ENCODE measurements at regions not wholly inside any gene's neighbourhood (a gene's known extent, or its start where the extent isn't known, plus 50 kb on each side); places are given as distances from the start of the nearest gene placed in this dataset.

DNA sequence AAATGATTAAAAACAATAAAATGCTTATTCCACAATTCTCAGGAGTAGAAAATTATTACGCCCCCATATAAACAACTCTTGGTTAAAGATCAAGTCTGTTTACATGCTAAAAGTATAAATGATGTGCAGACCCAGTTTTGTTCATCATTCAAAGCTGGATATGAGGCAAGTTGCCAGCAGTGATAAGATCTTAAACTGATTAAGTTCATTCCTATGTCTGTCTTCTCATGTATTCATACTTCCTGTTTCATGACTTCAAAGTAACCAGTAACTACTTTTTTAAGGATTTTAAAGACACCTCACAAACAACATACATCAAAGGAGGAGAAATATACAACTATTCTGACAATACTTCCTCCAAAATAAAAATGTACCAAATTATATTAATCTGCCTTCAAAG lies 55.0 kb upstream of the ARHGAP32 start:
- DNase-seq (ENCODE audit: low read depth in 1 of 2, low spot score in 2 of 2) (no peak), FAIRE-seq (no peak)
- Histone ChIP-seq H3K27ac (ENCODE audit: low read depth, low read length) (no peak overlapping the region), H4K8ac (ENCODE audit: extremely low read depth, insufficient read depth, low read length) (no peak overlapping the region), H2AFZ (ENCODE audit: low read length) (no peak overlapping the region), H3K18ac (ENCODE audit: extremely low read depth, low read length) (no peak overlapping the region), H3K4me1 (replicated peaks in 1 of 4; ENCODE audit: control insufficient read depth in 3 of 4, insufficient read depth in 4 of 4, low read length in 3 of 4) (peaks cover 0 to 7% (median 4%) of the 10 kb centered on the region in 4 experiments; a peak in 3 of 7 replicates), H3K4me2 (ENCODE audit: insufficient read depth in 1 of 2, low read depth in 2 of 2, low read length in 2 of 2) (no peak overlapping the region), H2BK20ac (ENCODE audit: low read length) (no peak overlapping the region), H2AK5ac (ENCODE audit: low read depth, low read length) (no peak overlapping the region), H2BK12ac (ENCODE audit: low read depth, low read length) (no peak overlapping the region), H3K79me1 (ENCODE audit: low read depth, low read length) (peaks cover 2% of the 10 kb centered on the region; the same call in 1 of the 2 replicates), H3K79me2 (ENCODE audit: control insufficient read depth in 1 of 2, insufficient read depth in 2 of 2, low read length in 2 of 2) (peaks cover 0 to 79% of the 10 kb centered on the region in 2 experiments; a peak in 3 of 4 replicates), H3K4me3 (ENCODE audit: extremely low read depth in 1 of 4, insufficient read depth in 2 of 4, low read depth in 3 of 4, low read length in 4 of 4) (no peak overlapping the region), H2BK5ac (ENCODE audit: low read depth, low read length) (no peak overlapping the region), H3K23ac (ENCODE audit: insufficient read length) (no peak overlapping the region), H3K9ac (replicated peaks in 1 of 4; ENCODE audit: extremely low read depth in 1 of 4, low read depth in 3 of 4, low read length in 3 of 4) (no peak overlapping the region), H3K36me3 (ENCODE audit: control insufficient read depth in 2 of 4, insufficient read depth in 4 of 4, low read length in 3 of 4) (no peaks in the 10 kb centered on the region), H4K91ac (replicated peaks; ENCODE audit: insufficient read length, low read length) (no peak overlapping the region), H3K27me3 (replicated peaks in 1 of 4; ENCODE audit: control insufficient read depth in 3 of 4, extremely low read depth in 1 of 4, insufficient read depth in 3 of 4, low read length in 3 of 4) (no peaks in the 10 kb centered on the region), H2BK120ac (replicated peaks; ENCODE audit: low read depth, low read length) (no peak overlapping the region), H3K56ac (replicated peaks; ENCODE audit: insufficient read length, low read depth, low read length) (no peak overlapping the region), H4K5ac (ENCODE audit: insufficient read length, low read depth, low read length) (no peak overlapping the region), H3K4ac (replicated peaks; ENCODE audit: insufficient read length, low read depth, low read length) (no peak overlapping the region), H3K9me3 (ENCODE audit: insufficient read depth in 2 of 2, low read depth in 1 of 2, low read length in 1 of 2) (no peaks in the 10 kb centered on the region), H4K20me1 (replicated peaks in 1 of 2; ENCODE audit: control insufficient read depth in 1 of 2, insufficient read depth in 2 of 2, low read length in 2 of 2) (no peaks in the 10 kb centered on the region), H2BK15ac (ENCODE audit: low read length) (no peak overlapping the region), H3K14ac (ENCODE audit: insufficient read length) (no peak overlapping the region), H3K23me2 (ENCODE audit: low read depth, low read length) (peaks cover 2% of the 10 kb centered on the region)
- ChIA-PET CTCF (ENCODE audit: partially characterized antibody) (interaction anchor here (0.7 to 1.3 kb wide), 2 partner anchors 8 to 12 kb away, joined by 3 to 4 read pairs; no protein-coding TSS in a partner anchor), POLR2A (ENCODE audit: partially characterized antibody) (no interaction called here)
- 88% methylated on average over 1 of the region's 1 CpG; no CpG with 5 or more reads in 1 of the 2 experiments for WGBS, 2 experiments (ENCODE audit: extremely low coverage in 1 of 2, insufficient coverage in 1 of 2, insufficient read length in 1 of 2, insufficient replicate concordance in 2 of 2, low coverage in 1 of 2, low lambda C conversion rate in 2 of 2, missing lambda C conversion rate in 1 of 2)
- TF ChIP-seq, protein P1, sequence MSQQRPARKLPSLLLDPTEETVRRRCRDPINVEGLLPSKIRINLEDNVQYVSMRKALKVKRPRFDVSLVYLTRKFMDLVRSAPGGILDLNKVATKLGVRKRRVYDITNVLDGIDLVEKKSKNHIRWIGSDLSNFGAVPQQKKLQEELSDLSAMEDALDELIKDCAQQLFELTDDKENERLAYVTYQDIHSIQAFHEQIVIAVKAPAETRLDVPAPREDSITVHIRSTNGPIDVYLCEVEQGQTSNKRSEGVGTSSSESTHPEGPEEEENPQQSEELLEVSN (IDR thresholded peaks at IDR 0.05), result no peak

All from H1 (cell line).